AG10803 (cell line): ENCODE measurements at regions not wholly inside any gene's neighbourhood (a gene's known extent, or its start where the extent isn't known, plus 50 kb on each side); places are given as distances from the start of the nearest gene placed in this dataset.

Experiments
- DNase-seq: peaks from one replicate; pipeline ENCODE4 v3.0.0; 2010; ENCODE audit warnings: low read depth
- H3K4me3 ChIP-seq: 2 replicates; pipeline ENCODE4 v1.5.1; 2011; ENCODE audit warnings: mild to moderate bottlenecking, low read length, control low read depth
- CTCF ChIP-seq: conservative IDR thresholded peaks from 2 replicates; pipeline ENCODE4 v1.5.1; 2011; ENCODE audit warnings: mild to moderate bottlenecking, low read length, control low read depth, inconsistent platforms

GRCh38 chr17:72434991-72435618 lies 314.3 kb downstream of the SOX9 start:
- no peak overlapping the region for H3K4me3 ChIP-seq
- TF ChIP-seq CTCF, result no peak
- no peak for DNase-seq

- TF ChIP-seq CTCF, result no peak
- DNase-seq, result no peak
- H3K4me3 ChIP-seq, result no peak overlapping the region
Observed at GRCh38 chr17:72438783-72439182, 318.0 kb downstream of the SOX9 start.

GRCh38 chr17:72439893-72440502 lies 319.2 kb downstream of the SOX9 start:
- DNase-seq, result no peak
- H3K4me3 ChIP-seq, result no peak overlapping the region
- TF ChIP-seq CTCF, result no peak

GRCh38 chr17:72440961-72441360 lies 320.1 kb downstream of the SOX9 start:
- no peak overlapping the region for H3K4me3 ChIP-seq
- TF ChIP-seq CTCF, result no peak
- no peak for DNase-seq

GRCh38 chr17:72441909-72442308 lies 321.1 kb downstream of the SOX9 start:
- DNase-seq, result no peak
- no peak overlapping the region for H3K4me3 ChIP-seq
- no peak for TF ChIP-seq CTCF

- no peak overlapping the region for H3K4me3 ChIP-seq
- no peak for DNase-seq
- TF ChIP-seq CTCF, result no peak
Observed at GRCh38 chr17:72444517-72445054, 323.8 kb downstream of the SOX9 start.
